ENCODE measurements at regions not wholly inside any gene's neighbourhood (a gene's known extent, or its start where the extent isn't known, plus 50 kb on each side); places are given as distances from the start of the nearest gene placed in this dataset.

GRCh38 chr3:36165509-36166290 lies 214.6 kb upstream of the STAC start:
- Histone ChIP-seq H3K4me1 (no peaks in the 10 kb centered on the region), H3K27me3 (replicated peaks in 1 of 7) (no peaks in the 10 kb centered on the region), H3K36me3 (no peaks in the 10 kb centered on the region), H3K27ac (no peak overlapping the region), H3K4me3 (no peak overlapping the region), H3K9me3 (no peaks in the 10 kb centered on the region)
- TF ChIP-seq CTCF (IDR thresholded peaks at IDR 0.05 in 8 of 11, conservative IDR thresholded peaks at IDR 0.05 in 3 of 11) = no peak
- DNase-seq = no peak
- intact Hi-C loops (cut with DNase I; ENCODE audit: low total_unique reads) = no loop called here
- WGBS, 5 donors = 31 to 50% (median 43%) methylated on average over 3 of the region's 3 CpGs

- Histone ChIP-seq H3K4me3 (no peak overlapping the region), H3K36me3 (no peaks in the 10 kb centered on the region), H3K27ac (no peak overlapping the region), H3K27me3 (replicated peaks in 1 of 7) (no peaks in the 10 kb centered on the region), H3K4me1 (no peaks in the 10 kb centered on the region), H3K9me3 (no peaks in the 10 kb centered on the region)
- TF ChIP-seq POLR2A (IDR thresholded peaks at IDR 0.05) (no peak), CTCF (IDR thresholded peaks at IDR 0.05 in 8 of 11, conservative IDR thresholded peaks at IDR 0.05 in 3 of 11) (no peak), POLR2AphosphoS5 (IDR thresholded peaks at IDR 0.05) (no peak)
- intact Hi-C loops (cut with DNase I; ENCODE audit: low total_unique reads) = no loop called here
- DNase-seq = no peak
- WGBS, 5 donors = 84 to 94% (median 90%) methylated on average over 3 of the region's 3 CpGs
Measured at GRCh38 chr3:36166477-36166876, 213.8 kb upstream of the STAC start.

- Histone ChIP-seq H3K4me3 (no peak overlapping the region), H3K9me3 (no peaks in the 10 kb centered on the region), H3K36me3 (no peaks in the 10 kb centered on the region), H3K27me3 (replicated peaks in 1 of 7) (no peaks in the 10 kb centered on the region), H3K4me1 (no peaks in the 10 kb centered on the region), H3K27ac (no peak overlapping the region)
- DNase-seq = no peak
- intact Hi-C loops (cut with DNase I; ENCODE audit: low total_unique reads) = no loop called here
- TF ChIP-seq POLR2AphosphoS5 (IDR thresholded peaks at IDR 0.05) (no peak), POLR2A (IDR thresholded peaks at IDR 0.05) (no peak), CTCF (IDR thresholded peaks at IDR 0.05 in 8 of 11, conservative IDR thresholded peaks at IDR 0.05 in 3 of 11) (no peak)
- 78 to 98% (median 87%) methylated on average over 2 of the region's 2 CpGs for WGBS, 5 donors
Measured at GRCh38 chr3:36172699-36173098, 207.6 kb upstream of the STAC start.

- no peak for DNase-seq
- no peak overlapping the region for H3K27ac ChIP-seq
- H3K9me3 ChIP-seq = no peaks in the 10 kb centered on the region
- H3K36me3 ChIP-seq = no peaks in the 10 kb centered on the region
- no peaks in the 10 kb centered on the region for H3K27me3 ChIP-seq (replicated peaks in 1 of 7)
- intact Hi-C loops (cut with DNase I; ENCODE audit: low total_unique reads) = no loop called here
- 92 to 98% (median 97%) methylated on average over 2 of the region's 2 CpGs for WGBS, 5 donors
- H3K4me3 ChIP-seq = no peak overlapping the region
- TF ChIP-seq CTCF (IDR thresholded peaks at IDR 0.05 in 8 of 11, conservative IDR thresholded peaks at IDR 0.05 in 3 of 11) (no peak), POLR2A (IDR thresholded peaks at IDR 0.05) (no peak), POLR2AphosphoS5 (IDR thresholded peaks at IDR 0.05) (no peak)
- no peaks in the 10 kb centered on the region for H3K4me1 ChIP-seq
Measured at GRCh38 chr3:36175113-36175812, 205.0 kb upstream of the STAC start.
